ENCODE measurements at regions not wholly inside any gene's neighbourhood (a gene's known extent, or its start where the extent isn't known, plus 50 kb on each side); places are given as distances from the start of the nearest gene placed in this dataset.

DNA sequence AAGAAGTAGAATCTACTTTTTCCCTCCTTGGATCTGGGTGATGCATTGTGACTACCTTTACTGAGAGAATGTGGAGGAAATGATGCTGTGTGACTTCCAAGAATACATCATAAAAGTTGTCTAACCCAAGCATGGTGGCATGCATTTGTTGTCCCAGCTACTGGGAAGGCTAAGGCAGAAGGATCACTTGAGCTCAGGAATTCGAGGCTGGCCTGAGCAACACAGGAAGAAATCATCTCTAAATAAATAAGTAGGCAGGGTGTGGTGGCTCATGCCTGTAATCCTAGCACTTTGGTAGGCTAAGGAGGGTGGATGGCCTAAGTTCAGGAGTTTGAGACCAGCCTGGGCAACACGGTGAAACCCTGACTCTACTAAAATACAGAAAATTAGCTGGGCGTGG, 143.2 kb upstream of the VLDLR start:
- Mint-ChIP-seq H3K27ac (ENCODE audit: unreplicated experiment) (no peak overlapping the region), H3K27me3 (ENCODE audit: unreplicated experiment) (peaks cover 1% of the 10 kb centered on the region), H3K4me1 (ENCODE audit: unreplicated experiment) (peaks cover 8% of the 10 kb centered on the region), H3K9me3 (ENCODE audit: unreplicated experiment) (no peaks in the 10 kb centered on the region), H3K36me3 (ENCODE audit: low read depth, unreplicated experiment) (no peaks in the 10 kb centered on the region), H3K4me3 (ENCODE audit: unreplicated experiment) (no peak overlapping the region)
- DNase-seq (ENCODE audit: low spot score), result no peak
- TF ChIP-seq, protein P1, sequence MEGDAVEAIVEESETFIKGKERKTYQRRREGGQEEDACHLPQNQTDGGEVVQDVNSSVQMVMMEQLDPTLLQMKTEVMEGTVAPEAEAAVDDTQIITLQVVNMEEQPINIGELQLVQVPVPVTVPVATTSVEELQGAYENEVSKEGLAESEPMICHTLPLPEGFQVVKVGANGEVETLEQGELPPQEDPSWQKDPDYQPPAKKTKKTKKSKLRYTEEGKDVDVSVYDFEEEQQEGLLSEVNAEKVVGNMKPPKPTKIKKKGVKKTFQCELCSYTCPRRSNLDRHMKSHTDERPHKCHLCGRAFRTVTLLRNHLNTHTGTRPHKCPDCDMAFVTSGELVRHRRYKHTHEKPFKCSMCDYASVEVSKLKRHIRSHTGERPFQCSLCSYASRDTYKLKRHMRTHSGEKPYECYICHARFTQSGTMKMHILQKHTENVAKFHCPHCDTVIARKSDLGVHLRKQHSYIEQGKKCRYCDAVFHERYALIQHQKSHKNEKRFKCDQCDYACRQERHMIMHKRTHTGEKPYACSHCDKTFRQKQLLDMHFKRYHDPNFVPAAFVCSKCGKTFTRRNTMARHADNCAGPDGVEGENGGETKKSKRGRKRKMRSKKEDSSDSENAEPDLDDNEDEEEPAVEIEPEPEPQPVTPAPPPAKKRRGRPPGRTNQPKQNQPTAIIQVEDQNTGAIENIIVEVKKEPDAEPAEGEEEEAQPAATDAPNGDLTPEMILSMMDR (IDR thresholded peaks at IDR 0.05; ENCODE audit: unreplicated experiment), result no peak

GRCh38 chr9:2479056-2479565, 142.5 kb upstream of the VLDLR start:
- Mint-ChIP-seq H3K27me3 (ENCODE audit: unreplicated experiment) (peaks cover 1% of the 10 kb centered on the region), H3K4me1 (ENCODE audit: unreplicated experiment) (peaks cover 8% of the 10 kb centered on the region), H3K36me3 (ENCODE audit: low read depth, unreplicated experiment) (no peaks in the 10 kb centered on the region), H3K9me3 (ENCODE audit: unreplicated experiment) (no peaks in the 10 kb centered on the region), H3K27ac (ENCODE audit: unreplicated experiment) (no peak overlapping the region), H3K4me3 (ENCODE audit: unreplicated experiment) (no peak overlapping the region)
- DNase-seq (ENCODE audit: low spot score), result no peak
- TF ChIP-seq, protein P1 (IDR thresholded peaks at IDR 0.05; ENCODE audit: unreplicated experiment), result no peak

GRCh38 chr9:2480255-2480837, 141.2 kb upstream of the VLDLR start:
- no peak overlapping the region for H3K4me3 Mint-ChIP-seq (ENCODE audit: unreplicated experiment)
- H3K27me3 Mint-ChIP-seq (ENCODE audit: unreplicated experiment), result peaks cover 1% of the 10 kb centered on the region
- no peak for DNase-seq (ENCODE audit: low spot score)
- TF ChIP-seq, protein P1 (IDR thresholded peaks at IDR 0.05; ENCODE audit: unreplicated experiment), result no peak
- H3K27ac Mint-ChIP-seq (ENCODE audit: unreplicated experiment), result no peak overlapping the region
- no peaks in the 10 kb centered on the region for H3K36me3 Mint-ChIP-seq (ENCODE audit: low read depth, unreplicated experiment)
- H3K9me3 Mint-ChIP-seq (ENCODE audit: unreplicated experiment), result no peaks in the 10 kb centered on the region
- H3K4me1 Mint-ChIP-seq (ENCODE audit: unreplicated experiment), result peaks cover 8% of the 10 kb centered on the region

GRCh38 chr9:2481216-2481615, 140.4 kb upstream of the VLDLR start:
- DNase-seq (ENCODE audit: low spot score), result no peak
- no peak overlapping the region for H3K27ac Mint-ChIP-seq (ENCODE audit: unreplicated experiment)
- TF ChIP-seq, protein P1 (IDR thresholded peaks at IDR 0.05; ENCODE audit: unreplicated experiment), result no peak
- H3K36me3 Mint-ChIP-seq (ENCODE audit: low read depth, unreplicated experiment), result no peaks in the 10 kb centered on the region
- H3K9me3 Mint-ChIP-seq (ENCODE audit: unreplicated experiment), result no peaks in the 10 kb centered on the region
- peaks cover 8% of the 10 kb centered on the region for H3K4me1 Mint-ChIP-seq (ENCODE audit: unreplicated experiment)
- H3K4me3 Mint-ChIP-seq (ENCODE audit: unreplicated experiment), result no peak overlapping the region
- H3K27me3 Mint-ChIP-seq (ENCODE audit: unreplicated experiment), result peaks cover 1% of the 10 kb centered on the region

GRCh38 chr9:2486988-2487387, 134.6 kb upstream of the VLDLR start:
- H3K27ac Mint-ChIP-seq (ENCODE audit: unreplicated experiment), result no peak overlapping the region
- H3K4me1 Mint-ChIP-seq (ENCODE audit: unreplicated experiment), result peaks cover 3% of the 10 kb centered on the region
- H3K27me3 Mint-ChIP-seq (ENCODE audit: unreplicated experiment), result no peaks in the 10 kb centered on the region
- no peak for DNase-seq (ENCODE audit: low spot score)
- TF ChIP-seq, protein P1 (IDR thresholded peaks at IDR 0.05; ENCODE audit: unreplicated experiment), result no peak
- H3K9me3 Mint-ChIP-seq (ENCODE audit: unreplicated experiment), result no peaks in the 10 kb centered on the region
- no peak overlapping the region for H3K4me3 Mint-ChIP-seq (ENCODE audit: unreplicated experiment)
- no peaks in the 10 kb centered on the region for H3K36me3 Mint-ChIP-seq (ENCODE audit: low read depth, unreplicated experiment)

Measured in endothelial cell (in vitro differentiated cells).